ENCODE measurements at regions not wholly inside any gene's neighbourhood (a gene's known extent, or its start where the extent isn't known, plus 50 kb on each side); places are given as distances from the start of the nearest gene placed in this dataset.

DNA sequence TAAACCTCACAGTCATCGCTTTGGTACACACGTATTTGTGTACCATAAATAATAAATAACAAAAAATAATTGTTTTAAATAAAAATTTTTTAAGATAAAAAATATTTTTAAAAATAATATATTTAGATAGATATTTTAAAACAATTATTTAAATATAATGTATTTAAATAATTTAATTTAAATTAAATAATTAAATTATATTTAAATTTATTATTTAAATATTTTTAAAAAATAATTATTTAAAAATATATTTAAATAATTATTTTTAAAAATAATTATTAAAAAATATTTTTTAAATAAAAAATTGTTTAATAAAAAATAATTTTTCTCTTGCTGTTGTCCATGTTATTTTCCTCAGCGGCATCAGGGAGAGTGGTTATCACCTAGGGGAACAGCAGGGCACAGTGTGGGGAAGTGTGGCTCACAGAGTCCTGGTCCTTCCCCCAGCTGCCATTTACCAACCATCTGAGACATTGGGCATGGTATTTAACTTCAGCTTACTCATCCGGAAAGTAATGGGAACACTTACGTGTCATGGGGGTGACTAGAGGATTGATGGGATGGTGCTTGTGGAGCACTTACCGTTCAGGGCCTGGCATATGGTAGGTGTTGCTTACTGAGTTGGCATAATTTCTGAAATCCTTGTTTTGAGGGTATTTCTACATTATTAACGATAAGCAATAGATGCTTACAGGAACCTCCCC, 92.9 kb upstream of the TSPAN2 start:
- DNase-seq = no peak
- TF ChIP-seq POLR2A (IDR thresholded peaks at IDR 0.05) = no peak
- no peak for TF ChIP-seq CTCF (IDR thresholded peaks at IDR 0.05)
- intact Hi-C loops (cut with DNase I; ENCODE audit: low total_unique reads) = no loop called here
- H3K4me1 ChIP-seq = no peaks in the 10 kb centered on the region
- no peaks in the 10 kb centered on the region for H3K27me3 ChIP-seq
- H3K27ac ChIP-seq = no peak overlapping the region
- no peaks in the 10 kb centered on the region for H3K9me3 ChIP-seq
- no peaks in the 10 kb centered on the region for H3K36me3 ChIP-seq (ENCODE audit: low read depth, missing control alignments)
- WGBS, 2 donors = 80 to 86% methylated on average over 7 of the region's 7 CpGs
- H3K4me3 ChIP-seq = no peak overlapping the region

DNA sequence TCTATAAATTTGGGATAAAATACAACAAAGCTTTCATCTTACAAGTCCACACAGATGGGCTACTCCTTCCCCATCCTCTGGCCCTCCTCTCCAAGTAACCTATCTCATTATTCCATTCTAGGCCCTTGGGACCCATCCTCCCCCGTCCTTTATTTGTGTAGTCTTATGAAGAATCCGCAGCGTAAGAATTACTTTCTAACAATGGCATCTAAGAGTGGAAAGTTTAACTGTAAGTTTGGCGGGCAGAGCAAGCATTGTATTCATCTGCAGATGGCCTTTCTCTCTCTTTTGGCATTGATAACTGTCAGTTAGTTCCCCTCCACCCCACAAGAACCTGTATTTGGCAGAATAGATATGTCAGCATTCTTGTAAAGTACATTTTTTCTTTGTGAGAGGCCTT, 91.9 kb upstream of the TSPAN2 start:
- Histone ChIP-seq H3K27me3 (no peaks in the 10 kb centered on the region), H3K4me3 (no peak overlapping the region), H3K27ac (no peak overlapping the region), H3K4me1 (no peaks in the 10 kb centered on the region), H3K9me3 (no peaks in the 10 kb centered on the region), H3K36me3 (ENCODE audit: low read depth, missing control alignments) (no peaks in the 10 kb centered on the region)
- DNase-seq = no peak
- intact Hi-C loops (cut with DNase I; ENCODE audit: low total_unique reads) = no loop called here
- 77 to 81% methylated on average over 4 of the region's 4 CpGs for WGBS, 2 donors
- TF ChIP-seq POLR2A (IDR thresholded peaks at IDR 0.05) (no peak), CTCF (IDR thresholded peaks at IDR 0.05) (no peak)

DNA sequence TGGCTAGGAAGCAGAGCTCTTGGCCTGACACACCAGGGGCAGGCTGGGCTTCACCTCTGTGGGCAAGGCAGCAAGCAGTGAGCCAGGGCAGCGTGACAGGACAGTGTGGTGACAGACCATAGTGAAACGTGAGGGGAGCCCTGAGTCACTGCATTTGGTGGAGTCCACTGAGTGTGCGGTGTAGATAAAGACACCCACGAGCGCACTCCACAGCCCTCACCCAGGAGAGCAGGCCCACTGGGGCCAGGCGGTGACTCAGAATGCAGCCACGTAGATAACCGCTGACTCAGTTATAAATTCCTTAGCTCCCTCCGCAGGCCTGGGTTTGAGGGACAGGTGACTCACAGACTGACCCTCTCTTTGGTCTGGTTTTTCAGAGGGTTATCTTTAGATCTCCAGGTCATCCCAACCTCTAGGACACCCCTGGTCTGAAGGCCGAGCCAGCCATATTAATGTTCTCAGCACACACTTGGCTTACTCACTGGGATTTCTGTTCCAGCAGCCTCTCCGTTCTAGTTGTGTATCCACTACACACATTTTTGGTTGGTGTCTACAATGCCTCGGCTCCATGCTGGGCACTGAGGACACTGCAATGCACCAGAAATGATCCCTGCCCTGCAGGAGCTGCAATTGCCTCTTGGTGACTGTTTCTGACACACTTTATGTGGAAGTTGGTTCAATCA, 90.2 kb upstream of the TSPAN2 start:
- TF ChIP-seq POLR2A (IDR thresholded peaks at IDR 0.05) (no peak), CTCF (IDR thresholded peaks at IDR 0.05) (no peak)
- no peak overlapping the region for H3K27ac ChIP-seq
- no peaks in the 10 kb centered on the region for H3K27me3 ChIP-seq
- DNase-seq = no peak
- no peaks in the 10 kb centered on the region for H3K4me1 ChIP-seq
- intact Hi-C loops (cut with DNase I; ENCODE audit: low total_unique reads) = no loop called here
- H3K4me3 ChIP-seq = no peak overlapping the region
- no peaks in the 10 kb centered on the region for H3K36me3 ChIP-seq (ENCODE audit: low read depth, missing control alignments)
- no peaks in the 10 kb centered on the region for H3K9me3 ChIP-seq
- WGBS, 2 donors = 84 to 85% methylated on average over 12 of the region's 12 CpGs

- TF ChIP-seq POLR2A (IDR thresholded peaks at IDR 0.05) (no peak), CTCF (IDR thresholded peaks at IDR 0.05) (no peak)
- Histone ChIP-seq H3K27ac (no peak overlapping the region), H3K27me3 (no peaks in the 10 kb centered on the region), H3K4me3 (no peak overlapping the region), H3K9me3 (no peaks in the 10 kb centered on the region), H3K4me1 (no peaks in the 10 kb centered on the region), H3K36me3 (ENCODE audit: low read depth, missing control alignments) (no peaks in the 10 kb centered on the region)
- WGBS, 2 donors = 69 to 81% methylated on average over 1 of the region's 1 CpG
- no peak for DNase-seq
- intact Hi-C loops (cut with DNase I; ENCODE audit: low total_unique reads) = no loop called here
These were observed 86.9 kb upstream of the TSPAN2 start for GRCh38 chr1:115176189-115176588.

DNA sequence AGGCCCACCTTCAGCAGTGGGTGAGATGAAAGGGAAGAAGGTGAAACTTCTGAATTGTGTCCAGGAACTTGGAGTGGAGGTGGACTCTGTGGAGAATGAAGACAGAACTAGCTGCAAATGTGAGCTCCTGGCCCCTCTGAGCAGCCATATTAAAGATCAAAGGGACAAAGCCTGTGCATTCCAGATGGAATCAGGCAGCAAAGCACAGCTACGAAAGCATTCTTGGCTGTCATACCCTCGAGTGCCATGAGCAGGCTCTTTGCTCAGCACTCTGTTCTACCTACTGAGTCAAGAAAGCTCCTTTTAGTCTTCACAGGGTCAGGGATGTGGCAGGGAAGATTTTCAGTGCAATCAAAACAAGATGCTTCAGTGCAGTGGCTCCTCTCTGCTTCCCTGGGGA, 86.3 kb upstream of the TSPAN2 start:
- Histone ChIP-seq H3K9me3 (no peaks in the 10 kb centered on the region), H3K27ac (no peak overlapping the region), H3K4me1 (no peaks in the 10 kb centered on the region), H3K27me3 (no peaks in the 10 kb centered on the region), H3K36me3 (ENCODE audit: low read depth, missing control alignments) (no peaks in the 10 kb centered on the region), H3K4me3 (no peak overlapping the region)
- no peak for TF ChIP-seq POLR2A (IDR thresholded peaks at IDR 0.05)
- TF ChIP-seq CTCF (IDR thresholded peaks at IDR 0.05) = no peak
- intact Hi-C loops (cut with DNase I; ENCODE audit: low total_unique reads) = no loop called here
- no peak for DNase-seq
- 65 to 95% methylated on average over 2 of the region's 2 CpGs for WGBS, 2 donors

All from testis (tissue), 2 donors.